GM23338 (cell line): ENCODE measurements at regions not wholly inside any gene's neighbourhood (a gene's known extent, or its start where the extent isn't known, plus 50 kb on each side); places are given as distances from the start of the nearest gene placed in this dataset.

ENCODE experiments used
- POLR2AphosphoS5 ChIP-seq: IDR thresholded peaks from 2 replicates; pipeline ENCODE4 v1.6.1; 2016; ENCODE audit warnings: antibody characterized with exemption, low read depth
- STAT1 ChIP-seq: IDR thresholded peaks from one replicate; pipeline ENCODE4 v1.6.1; 2016; ENCODE audit warnings: antibody characterized with exemption; ENCODE audit not compliant: unreplicated experiment
- TF ChIP-seq, protein P1 (sequence below): fragments of 250-450 bp; sonication (Bioruptor Pico); IDR thresholded peaks from 2 replicates; pipeline ENCODE4 v1.5.0; 2020; ENCODE audit warnings: mild to moderate bottlenecking, moderate library complexity
- TF ChIP-seq, protein P2 (sequence below), 2 experiments: fragments of 200-600 bp in 1 of 2; sonication (generic) in 1 of 2; conservative IDR thresholded peaks; 2 replicates each; pipeline versions ENCODE4 v1.5.1 to v1.6.1; 2016 to 2017; ENCODE audit warnings: antibody characterized with exemption in 2 of 2, low read depth in 2 of 2, mild to moderate bottlenecking in 2 of 2, moderate library complexity in 1 of 2
- TF ChIP-seq, protein P3 (sequence below): IDR thresholded peaks from one replicate; pipeline ENCODE4 v1.6.1; 2018; ENCODE audit warnings: antibody characterized with exemption; ENCODE audit not compliant: unreplicated experiment

DNA sequence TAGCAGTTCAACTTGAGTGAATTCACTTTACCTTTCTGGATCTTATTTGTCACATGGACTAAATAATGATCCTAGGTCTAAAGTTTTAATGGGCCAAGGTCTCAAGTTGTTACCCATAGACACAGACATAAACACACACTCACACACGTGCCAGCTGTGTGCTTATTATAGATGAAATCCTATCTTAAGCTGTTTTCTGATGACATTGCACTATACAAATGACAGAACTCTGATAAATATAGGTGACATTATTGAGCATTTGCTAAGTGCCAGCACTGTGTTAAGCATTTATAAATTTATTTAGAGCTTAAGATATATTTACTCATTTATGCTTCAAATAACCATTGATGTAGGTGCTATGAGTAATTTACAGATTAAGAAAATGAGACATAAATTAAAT is 474.4 kb upstream of the NR5A2 start (continued):
- TF ChIP-seq, protein P1, sequence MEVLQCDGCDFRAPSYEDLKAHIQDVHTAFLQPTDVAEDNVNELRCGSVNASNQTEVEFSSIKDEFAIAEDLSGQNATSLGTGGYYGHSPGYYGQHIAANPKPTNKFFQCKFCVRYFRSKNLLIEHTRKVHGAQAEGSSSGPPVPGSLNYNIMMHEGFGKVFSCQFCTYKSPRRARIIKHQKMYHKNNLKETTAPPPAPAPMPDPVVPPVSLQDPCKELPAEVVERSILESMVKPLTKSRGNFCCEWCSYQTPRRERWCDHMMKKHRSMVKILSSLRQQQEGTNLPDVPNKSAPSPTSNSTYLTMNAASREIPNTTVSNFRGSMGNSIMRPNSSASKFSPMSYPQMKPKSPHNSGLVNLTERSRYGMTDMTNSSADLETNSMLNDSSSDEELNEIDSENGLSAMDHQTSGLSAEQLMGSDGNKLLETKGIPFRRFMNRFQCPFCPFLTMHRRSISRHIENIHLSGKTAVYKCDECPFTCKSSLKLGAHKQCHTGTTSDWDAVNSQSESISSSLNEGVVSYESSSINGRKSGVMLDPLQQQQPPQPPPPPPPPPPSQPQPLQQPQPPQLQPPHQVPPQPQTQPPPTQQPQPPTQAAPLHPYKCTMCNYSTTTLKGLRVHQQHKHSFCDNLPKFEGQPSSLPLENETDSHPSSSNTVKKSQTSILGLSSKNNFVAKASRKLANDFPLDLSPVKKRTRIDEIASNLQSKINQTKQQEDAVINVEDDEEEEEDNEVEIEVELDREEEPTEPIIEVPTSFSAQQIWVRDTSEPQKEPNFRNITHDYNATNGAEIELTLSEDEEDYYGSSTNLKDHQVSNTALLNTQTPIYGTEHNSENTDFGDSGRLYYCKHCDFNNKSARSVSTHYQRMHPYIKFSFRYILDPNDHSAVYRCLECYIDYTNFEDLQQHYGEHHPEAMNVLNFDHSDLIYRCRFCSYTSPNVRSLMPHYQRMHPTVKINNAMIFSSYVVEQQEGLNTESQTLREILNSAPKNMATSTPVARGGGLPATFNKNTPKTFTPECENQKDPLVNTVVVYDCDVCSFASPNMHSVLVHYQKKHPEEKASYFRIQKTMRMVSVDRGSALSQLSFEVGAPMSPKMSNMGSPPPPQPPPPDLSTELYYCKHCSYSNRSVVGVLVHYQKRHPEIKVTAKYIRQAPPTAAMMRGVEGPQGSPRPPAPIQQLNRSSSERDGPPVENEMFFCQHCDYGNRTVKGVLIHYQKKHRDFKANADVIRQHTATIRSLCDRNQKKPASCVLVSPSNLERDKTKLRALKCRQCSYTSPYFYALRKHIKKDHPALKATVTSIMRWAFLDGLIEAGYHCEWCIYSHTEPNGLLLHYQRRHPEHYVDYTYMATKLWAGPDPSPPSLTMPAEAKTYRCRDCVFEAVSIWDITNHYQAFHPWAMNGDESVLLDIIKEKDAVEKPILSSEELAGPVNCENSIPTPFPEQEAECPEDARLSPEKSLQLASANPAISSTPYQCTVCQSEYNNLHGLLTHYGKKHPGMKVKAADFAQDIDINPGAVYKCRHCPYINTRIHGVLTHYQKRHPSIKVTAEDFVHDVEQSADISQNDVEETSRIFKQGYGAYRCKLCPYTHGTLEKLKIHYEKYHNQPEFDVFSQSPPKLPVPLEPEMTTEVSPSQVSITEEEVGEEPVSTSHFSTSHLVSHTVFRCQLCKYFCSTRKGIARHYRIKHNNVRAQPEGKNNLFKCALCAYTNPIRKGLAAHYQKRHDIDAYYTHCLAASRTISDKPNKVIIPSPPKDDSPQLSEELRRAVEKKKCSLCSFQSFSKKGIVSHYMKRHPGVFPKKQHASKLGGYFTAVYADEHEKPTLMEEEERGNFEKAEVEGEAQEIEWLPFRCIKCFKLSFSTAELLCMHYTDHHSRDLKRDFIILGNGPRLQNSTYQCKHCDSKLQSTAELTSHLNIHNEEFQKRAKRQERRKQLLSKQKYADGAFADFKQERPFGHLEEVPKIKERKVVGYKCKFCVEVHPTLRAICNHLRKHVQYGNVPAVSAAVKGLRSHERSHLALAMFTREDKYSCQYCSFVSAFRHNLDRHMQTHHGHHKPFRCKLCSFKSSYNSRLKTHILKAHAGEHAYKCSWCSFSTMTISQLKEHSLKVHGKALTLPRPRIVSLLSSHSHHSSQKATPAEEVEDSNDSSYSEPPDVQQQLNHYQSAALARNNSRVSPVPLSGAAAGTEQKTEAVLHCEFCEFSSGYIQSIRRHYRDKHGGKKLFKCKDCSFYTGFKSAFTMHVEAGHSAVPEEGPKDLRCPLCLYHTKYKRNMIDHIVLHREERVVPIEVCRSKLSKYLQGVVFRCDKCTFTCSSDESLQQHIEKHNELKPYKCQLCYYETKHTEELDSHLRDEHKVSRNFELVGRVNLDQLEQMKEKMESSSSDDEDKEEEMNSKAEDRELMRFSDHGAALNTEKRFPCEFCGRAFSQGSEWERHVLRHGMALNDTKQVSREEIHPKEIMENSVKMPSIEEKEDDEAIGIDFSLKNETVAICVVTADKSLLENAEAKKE (CRISPR knock-in tag) = no peak
- TF ChIP-seq STAT1 = no peak
- TF ChIP-seq, protein P2, sequence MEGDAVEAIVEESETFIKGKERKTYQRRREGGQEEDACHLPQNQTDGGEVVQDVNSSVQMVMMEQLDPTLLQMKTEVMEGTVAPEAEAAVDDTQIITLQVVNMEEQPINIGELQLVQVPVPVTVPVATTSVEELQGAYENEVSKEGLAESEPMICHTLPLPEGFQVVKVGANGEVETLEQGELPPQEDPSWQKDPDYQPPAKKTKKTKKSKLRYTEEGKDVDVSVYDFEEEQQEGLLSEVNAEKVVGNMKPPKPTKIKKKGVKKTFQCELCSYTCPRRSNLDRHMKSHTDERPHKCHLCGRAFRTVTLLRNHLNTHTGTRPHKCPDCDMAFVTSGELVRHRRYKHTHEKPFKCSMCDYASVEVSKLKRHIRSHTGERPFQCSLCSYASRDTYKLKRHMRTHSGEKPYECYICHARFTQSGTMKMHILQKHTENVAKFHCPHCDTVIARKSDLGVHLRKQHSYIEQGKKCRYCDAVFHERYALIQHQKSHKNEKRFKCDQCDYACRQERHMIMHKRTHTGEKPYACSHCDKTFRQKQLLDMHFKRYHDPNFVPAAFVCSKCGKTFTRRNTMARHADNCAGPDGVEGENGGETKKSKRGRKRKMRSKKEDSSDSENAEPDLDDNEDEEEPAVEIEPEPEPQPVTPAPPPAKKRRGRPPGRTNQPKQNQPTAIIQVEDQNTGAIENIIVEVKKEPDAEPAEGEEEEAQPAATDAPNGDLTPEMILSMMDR (conservative IDR thresholded peaks at IDR 0.05; ENCODE audit: low read depth in 2 of 2) = no peak
- no peak for TF ChIP-seq POLR2AphosphoS5
- TF ChIP-seq, protein P3, sequence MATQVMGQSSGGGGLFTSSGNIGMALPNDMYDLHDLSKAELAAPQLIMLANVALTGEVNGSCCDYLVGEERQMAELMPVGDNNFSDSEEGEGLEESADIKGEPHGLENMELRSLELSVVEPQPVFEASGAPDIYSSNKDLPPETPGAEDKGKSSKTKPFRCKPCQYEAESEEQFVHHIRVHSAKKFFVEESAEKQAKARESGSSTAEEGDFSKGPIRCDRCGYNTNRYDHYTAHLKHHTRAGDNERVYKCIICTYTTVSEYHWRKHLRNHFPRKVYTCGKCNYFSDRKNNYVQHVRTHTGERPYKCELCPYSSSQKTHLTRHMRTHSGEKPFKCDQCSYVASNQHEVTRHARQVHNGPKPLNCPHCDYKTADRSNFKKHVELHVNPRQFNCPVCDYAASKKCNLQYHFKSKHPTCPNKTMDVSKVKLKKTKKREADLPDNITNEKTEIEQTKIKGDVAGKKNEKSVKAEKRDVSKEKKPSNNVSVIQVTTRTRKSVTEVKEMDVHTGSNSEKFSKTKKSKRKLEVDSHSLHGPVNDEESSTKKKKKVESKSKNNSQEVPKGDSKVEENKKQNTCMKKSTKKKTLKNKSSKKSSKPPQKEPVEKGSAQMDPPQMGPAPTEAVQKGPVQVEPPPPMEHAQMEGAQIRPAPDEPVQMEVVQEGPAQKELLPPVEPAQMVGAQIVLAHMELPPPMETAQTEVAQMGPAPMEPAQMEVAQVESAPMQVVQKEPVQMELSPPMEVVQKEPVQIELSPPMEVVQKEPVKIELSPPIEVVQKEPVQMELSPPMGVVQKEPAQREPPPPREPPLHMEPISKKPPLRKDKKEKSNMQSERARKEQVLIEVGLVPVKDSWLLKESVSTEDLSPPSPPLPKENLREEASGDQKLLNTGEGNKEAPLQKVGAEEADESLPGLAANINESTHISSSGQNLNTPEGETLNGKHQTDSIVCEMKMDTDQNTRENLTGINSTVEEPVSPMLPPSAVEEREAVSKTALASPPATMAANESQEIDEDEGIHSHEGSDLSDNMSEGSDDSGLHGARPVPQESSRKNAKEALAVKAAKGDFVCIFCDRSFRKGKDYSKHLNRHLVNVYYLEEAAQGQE = no peak
